IMR-90 (cell line): ENCODE measurements at regions not wholly inside any gene's neighbourhood (a gene's known extent, or its start where the extent isn't known, plus 50 kb on each side); places are given as distances from the start of the nearest gene placed in this dataset.

Source experiments
- ATAC-seq: fragments of 200-7000 bp; cut with Tn5 transposase; 2 replicates; pipeline ENCODE4 v1.9.1; 2020; ENCODE audit warnings: low read depth, mild to moderate bottlenecking, moderate library complexity
- BruUV-seq: library from RNA; stranded (reverse); fragments of 400-500 nt; replicated peaks from 2 replicates; lab custom pipeline; 2021; lab: Mats Ljungman, UMichigan
- CTCF ChIA-PET: fragments of 300-600 bp; formaldehyde crosslinking; extraction: SDS; loops from one replicate; lab custom pipeline; 2021; ENCODE audit warnings: antibody characterized with exemption; lab: Yijun Ruan, JAX
- POLR2A ChIA-PET: fragments of 300-600 bp; sonication (Branson Sonifier 250); formaldehyde crosslinking; loops from one replicate; lab custom pipeline; 2022; ENCODE audit warnings: antibody characterized with exemption; ENCODE audit not compliant: unreplicated experiment; lab: Charles Lee
- DNase-seq: peaks from one replicate; pipeline ENCODE4 v3.0.0; 2013
- H2AFZ ChIP-seq: replicated peaks from 2 replicates; pipeline ENCODE3; 2013; ENCODE audit warnings: low read length, mild to moderate bottlenecking; ENCODE audit not compliant: poor library complexity
- H2AK5ac ChIP-seq: 2 replicates; pipeline ENCODE4 v1.6.1; 2013; ENCODE audit warnings: low read depth, low read length, inconsistent platforms
- H2AK9ac ChIP-seq: replicated peaks from 2 replicates; pipeline ENCODE3; 2013; ENCODE audit warnings: mild to moderate bottlenecking, low read depth, low read length, moderate library complexity; ENCODE audit not compliant: poor library complexity
- H2BK120ac ChIP-seq: 2 replicates; pipeline ENCODE4 v1.6.1; 2013; ENCODE audit warnings: low read depth, low read length, inconsistent platforms
- H2BK15ac ChIP-seq: 3 replicates; pipeline ENCODE4 v1.6.1; 2013; ENCODE audit warnings: low read depth, low read length, inconsistent platforms
- H2BK20ac ChIP-seq: 2 replicates; pipeline ENCODE4 v1.6.1; 2013; ENCODE audit warnings: low read depth, mild to moderate bottlenecking, inconsistent platforms, low read length, moderate library complexity
- H2BK5ac ChIP-seq: 2 replicates; pipeline ENCODE4 v1.6.1; 2013; ENCODE audit warnings: mild to moderate bottlenecking, low read depth, low read length, inconsistent platforms; ENCODE audit not compliant: poor library complexity, severe bottlenecking
- H3K14ac ChIP-seq: replicated peaks from 2 replicates; pipeline ENCODE4 v1.6.1; 2013; ENCODE audit warnings: low read depth, low read length, inconsistent platforms
- H3K18ac ChIP-seq: 2 replicates; pipeline ENCODE4 v1.6.1; 2013; ENCODE audit warnings: low read depth, low read length, control low read depth
- H3K23ac ChIP-seq: 2 replicates; pipeline ENCODE4 v1.6.1; 2013; ENCODE audit warnings: low read depth, low read length, inconsistent platforms
- H3K27ac ChIP-seq: 2 replicates; pipeline ENCODE4 v1.5.1; 2013; ENCODE audit warnings: mild to moderate bottlenecking, control low read depth, low read length; ENCODE audit not compliant: insufficient read depth
- H3K27me3 ChIP-seq: 2 replicates; pipeline ENCODE4 v1.6.1; 2013; ENCODE audit warnings: low read length; ENCODE audit not compliant: control insufficient read depth, insufficient read depth
- H3K36me3 ChIP-seq: 2 replicates; pipeline ENCODE4 v1.6.1; 2013; ENCODE audit warnings: low read length, mixed read lengths; ENCODE audit not compliant: control insufficient read depth, insufficient read depth
- H3K4ac ChIP-seq: 2 replicates; pipeline ENCODE4 v1.6.1; 2013; ENCODE audit warnings: low read depth, low read length, inconsistent platforms
- H3K4me1 ChIP-seq: 2 replicates; pipeline ENCODE4 v1.6.1; 2013; ENCODE audit warnings: low read length, mixed read lengths; ENCODE audit not compliant: control insufficient read depth, insufficient read depth
- H3K4me2 ChIP-seq: 2 replicates; pipeline ENCODE4 v1.6.1; 2013; ENCODE audit warnings: low read depth, mild to moderate bottlenecking, control low read depth, low read length, moderate library complexity
- H3K4me3 ChIP-seq: 2 replicates; pipeline ENCODE4 v1.5.1; 2013; ENCODE audit warnings: low read depth, mild to moderate bottlenecking, control low read depth, low read length, moderate library complexity; ENCODE audit not compliant: insufficient read depth
- H3K56ac ChIP-seq: 2 replicates; pipeline ENCODE4 v1.6.1; 2013; ENCODE audit warnings: low read length, inconsistent platforms; ENCODE audit not compliant: insufficient read depth; ENCODE audit errors: extremely low read depth
- H3K79me1 ChIP-seq, 2 experiments: 2 replicates each; pipeline ENCODE4 v1.6.1; 2013; ENCODE audit warnings: low read length in 2 of 2, inconsistent platforms in 1 of 2, low read depth in 1 of 2
- H3K9ac ChIP-seq: 2 replicates; pipeline ENCODE4 v1.6.1; 2013; ENCODE audit warnings: low read depth, low read length, control low read depth
- H3K9me1 ChIP-seq: 2 replicates; pipeline ENCODE4 v1.6.1; 2013; ENCODE audit warnings: low read length, inconsistent platforms; ENCODE audit not compliant: insufficient read depth
- H3K9me3 ChIP-seq: 2 replicates; pipeline ENCODE4 v1.6.1; 2013; ENCODE audit warnings: low read length; ENCODE audit not compliant: control insufficient read depth, insufficient read depth
- H4K20me1 ChIP-seq: 2 replicates; pipeline ENCODE4 v1.6.1; 2013; ENCODE audit warnings: low read length, inconsistent platforms; ENCODE audit not compliant: insufficient read depth
- H4K5ac ChIP-seq: 2 replicates; pipeline ENCODE4 v1.6.1; 2013; ENCODE audit warnings: mild to moderate bottlenecking, low read depth, low read length, control low read depth
- H4K8ac ChIP-seq, 2 experiments: 2 replicates each; pipeline ENCODE4 v1.6.1; 2013; ENCODE audit warnings: low read depth in 2 of 2, low read length in 2 of 2, control low read depth in 1 of 2, inconsistent platforms in 1 of 2
- H4K91ac ChIP-seq: 2 replicates; pipeline ENCODE4 v1.6.1; 2013; ENCODE audit warnings: low read depth, low read length, inconsistent platforms; ENCODE audit not compliant: insufficient read depth
- CEBPB ChIP-seq: IDR thresholded peaks from 2 replicates; pipeline ENCODE4 v1.6.1; 2012; ENCODE audit warnings: low read depth, low read length, improper control_type of control experiment
- CHD1 ChIP-seq: IDR thresholded peaks from 2 replicates; pipeline ENCODE4 v1.6.1; 2012; ENCODE audit warnings: low read depth, low read length, improper control_type of control experiment
- FOS ChIP-seq: fragments of 150-350 bp; IDR thresholded peaks from 2 replicates; pipeline ENCODE4 v1.6.1; 2016; ENCODE audit warnings: low read depth, low read length
- MAFK ChIP-seq: IDR thresholded peaks from 2 replicates; pipeline ENCODE4 v1.6.1; 2012; ENCODE audit warnings: low read depth, low read length, improper control_type of control experiment
- MAZ ChIP-seq: IDR thresholded peaks from 2 replicates; pipeline ENCODE4 v1.6.1; 2012; ENCODE audit warnings: low read depth, mild to moderate bottlenecking, low read length, improper control_type of control experiment, moderate library complexity, borderline replicate concordance
- MXI1 ChIP-seq: IDR thresholded peaks from 2 replicates; pipeline ENCODE4 v1.6.1; 2012; ENCODE audit warnings: low read depth, mild to moderate bottlenecking, low read length, moderate library complexity, borderline replicate concordance
- NFE2L2 ChIP-seq: fragments of 150-350 bp; IDR thresholded peaks from 2 replicates; pipeline ENCODE4 v1.6.1; 2016; ENCODE audit warnings: low read depth, mild to moderate bottlenecking, low read length
- POLR2A ChIP-seq: IDR thresholded peaks from 2 replicates; pipeline ENCODE4 v1.6.1; 2012; ENCODE audit warnings: mild to moderate bottlenecking, low read depth, low read length
- SMC3 ChIP-seq: fragments of 150-350 bp; IDR thresholded peaks from 2 replicates; pipeline ENCODE4 v1.6.1; 2016; ENCODE audit warnings: low read depth, mild to moderate bottlenecking, antibody characterized with exemption, low read length, moderate library complexity
- WGBS, 2 experiments: methylation state at CpG; one replicate each; pipeline versions ENCODE4 v1.1.5 to v1.1.7; 2013; ENCODE audit warnings: missing lambda C conversion rate in 2 of 2; ENCODE audit not compliant: insufficient read length in 1 of 2; ENCODE audit errors: extremely low coverage in 2 of 2; 5-methylcytosine and 5-hydroxymethylcytosine counted together
- dilution Hi-C: fragments of 300-500 bp; cut with HindIII; formaldehyde crosslinking; loops from one replicate; pipeline ENCODE4 v1.14.3; 2018; ENCODE audit warnings: low sequenced_read_pairs; ENCODE audit not compliant: unreplicated experiment
- in situ Hi-C: fragments of 300-500 bp; cut with MboI; formaldehyde crosslinking; loops from 3 replicates; pipeline ENCODE4 v1.14.3; 2019; ENCODE audit warnings: low sequenced_read_pairs, inconsistent platforms, mixed read lengths
- intact Hi-C: fragments of 100-400 bp; cut with micrococcal nuclease; formaldehyde crosslinking; loops from 2 replicates; pipeline ENCODE4 v1.10.0; 2022
- TF ChIP-seq, protein P1 (sequence below): fragments of 150-350 bp; IDR thresholded peaks from 2 replicates; pipeline ENCODE4 v1.6.1; 2017; ENCODE audit warnings: mild to moderate bottlenecking, antibody characterized with exemption, low read length, low read depth
- TF ChIP-seq, protein P2 (sequence below): fragments of 150-350 bp; IDR thresholded peaks from 2 replicates; pipeline ENCODE4 v1.6.1; 2016; ENCODE audit warnings: low read depth, mild to moderate bottlenecking, low read length, moderate library complexity, borderline replicate concordance

DNA sequence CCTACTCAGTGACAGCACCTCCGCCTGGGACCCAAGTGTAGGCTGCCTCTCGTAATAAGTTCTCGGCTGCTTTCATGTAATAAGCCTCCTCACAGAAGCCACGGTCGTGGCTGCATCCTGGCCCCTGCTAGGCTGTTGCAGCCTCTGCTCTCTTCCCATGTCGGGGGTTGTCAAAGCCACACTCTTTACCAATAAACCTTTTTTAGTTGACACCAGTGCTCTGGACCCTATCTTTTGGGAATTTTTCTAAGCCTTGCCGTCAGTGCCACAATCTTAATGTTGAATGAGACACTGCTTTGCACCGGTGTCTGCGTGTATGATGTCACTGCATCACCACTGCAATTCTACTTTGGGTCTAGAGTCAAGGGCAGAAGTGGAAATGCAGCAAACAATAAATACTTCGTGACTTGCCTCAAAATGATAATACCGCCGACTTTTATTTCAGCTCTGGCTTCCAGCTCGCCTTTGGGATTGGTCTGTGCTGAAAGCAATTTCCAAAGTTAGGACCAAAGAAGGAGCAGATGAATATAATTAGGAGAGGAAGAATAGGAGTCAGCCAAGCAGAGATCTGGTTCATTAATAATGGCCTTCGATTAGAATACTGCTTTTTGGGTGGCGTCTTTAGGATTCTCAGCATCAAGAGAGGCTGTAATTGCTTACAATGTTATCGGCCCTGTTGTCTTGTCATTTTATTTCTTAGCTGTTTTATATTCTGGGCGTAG, 57.6 kb upstream of the CCN6 start:
- ChIA-PET POLR2A (no interaction called here), CTCF (no interaction called here)
- Histone ChIP-seq H2AK9ac (no peak overlapping the region), H2BK20ac (no peak overlapping the region), H2AFZ (no peak overlapping the region), H3K9me1 (no peaks in the 10 kb centered on the region), H3K27ac (no peak overlapping the region), H4K5ac (no peak overlapping the region), H3K79me1 (no peaks in the 10 kb centered on the region), H3K4me1 (no peaks in the 10 kb centered on the region), H3K9ac (no peak overlapping the region), H3K14ac (no peak overlapping the region), H2BK15ac (no peak overlapping the region), H3K27me3 (peaks cover 2% of the 10 kb centered on the region; the same call in 1 of the 2 replicates), H2BK120ac (no peak overlapping the region), H4K91ac (no peak overlapping the region), H4K8ac (no peak overlapping the region), H3K4me2 (no peak overlapping the region), H2BK5ac (no peak overlapping the region), H3K56ac (no peak overlapping the region), H3K23ac (no peak overlapping the region), H2AK5ac (no peak overlapping the region; the same call in 1 of the 2 replicates), H3K36me3 (no peaks in the 10 kb centered on the region), H3K9me3 (no peaks in the 10 kb centered on the region), H3K4ac (peak overlapping the region; percentile 33; the same call in 1 of the 2 replicates), H4K20me1 (no peaks in the 10 kb centered on the region), H3K4me3 (no peak overlapping the region), H3K18ac (no peak overlapping the region)
- ATAC-seq = no peak
- intact Hi-C loops (no loop called here), dilution Hi-C loops (no loop called here), in situ Hi-C loops (loop anchor here (5.0 kb wide), 1 partner anchor 289 kb away; no protein-coding TSS in a partner anchor)
- TF ChIP-seq MXI1 (no peak), SMC3 (no peak), MAZ (no peak), FOS (no peak), MAFK (no peak), CEBPB (no peak), CHD1 (no peak), NFE2L2 (no peak), POLR2A (no peak)
- TF ChIP-seq, protein P1, sequence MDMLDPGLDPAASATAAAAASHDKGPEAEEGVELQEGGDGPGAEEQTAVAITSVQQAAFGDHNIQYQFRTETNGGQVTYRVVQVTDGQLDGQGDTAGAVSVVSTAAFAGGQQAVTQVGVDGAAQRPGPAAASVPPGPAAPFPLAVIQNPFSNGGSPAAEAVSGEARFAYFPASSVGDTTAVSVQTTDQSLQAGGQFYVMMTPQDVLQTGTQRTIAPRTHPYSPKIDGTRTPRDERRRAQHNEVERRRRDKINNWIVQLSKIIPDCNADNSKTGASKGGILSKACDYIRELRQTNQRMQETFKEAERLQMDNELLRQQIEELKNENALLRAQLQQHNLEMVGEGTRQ = no peak
- TF ChIP-seq, protein P2, sequence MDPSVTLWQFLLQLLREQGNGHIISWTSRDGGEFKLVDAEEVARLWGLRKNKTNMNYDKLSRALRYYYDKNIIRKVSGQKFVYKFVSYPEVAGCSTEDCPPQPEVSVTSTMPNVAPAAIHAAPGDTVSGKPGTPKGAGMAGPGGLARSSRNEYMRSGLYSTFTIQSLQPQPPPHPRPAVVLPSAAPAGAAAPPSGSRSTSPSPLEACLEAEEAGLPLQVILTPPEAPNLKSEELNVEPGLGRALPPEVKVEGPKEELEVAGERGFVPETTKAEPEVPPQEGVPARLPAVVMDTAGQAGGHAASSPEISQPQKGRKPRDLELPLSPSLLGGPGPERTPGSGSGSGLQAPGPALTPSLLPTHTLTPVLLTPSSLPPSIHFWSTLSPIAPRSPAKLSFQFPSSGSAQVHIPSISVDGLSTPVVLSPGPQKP = no peak
- 94% methylated on average over 7 of the region's 17 CpGs; no CpG with 5 or more reads in 1 of the 2 experiments for WGBS, 2 experiments
- DNase-seq = no peak
- BruUV-seq = no TSS peak
